Mucosa of rectum (tissue), 2 donors: ENCODE measurements at regions not wholly inside any gene's neighbourhood (a gene's known extent, or its start where the extent isn't known, plus 50 kb on each side); places are given as distances from the start of the nearest gene placed in this dataset.

Experiments
- H3K27ac ChIP-seq, 2 donors: one replicate each; pipeline ENCODE4 v1.7.0; 2013; ENCODE audit warnings: inconsistent platforms in 2 of 2, low read depth in 2 of 2, low read length in 2 of 2
- H3K27me3 ChIP-seq, 2 donors: one replicate each; pipeline ENCODE4 v1.7.0; 2013; ENCODE audit warnings: low read length in 2 of 2; ENCODE audit not compliant: control insufficient read depth in 2 of 2, insufficient read depth in 2 of 2
- H3K36me3 ChIP-seq, 2 donors: one replicate each; pipeline ENCODE4 v1.7.0; 2013; ENCODE audit warnings: low read length in 2 of 2; ENCODE audit not compliant: control insufficient read depth in 2 of 2, insufficient read depth in 2 of 2
- H3K4me1 ChIP-seq, 2 donors: one replicate each; pipeline ENCODE4 v1.7.0; 2013; ENCODE audit warnings: low read length in 2 of 2, mild to moderate bottlenecking in 1 of 2; ENCODE audit not compliant: control insufficient read depth in 2 of 2, insufficient read depth in 2 of 2
- H3K4me3 ChIP-seq, 2 donors: one replicate each; pipeline ENCODE4 v1.7.0; 2013; ENCODE audit warnings: low read length in 2 of 2
- H3K9ac ChIP-seq, 2 donors: one replicate each; pipeline ENCODE4 v1.7.0; 2013; ENCODE audit warnings: low read length in 2 of 2, low read depth in 1 of 2, mild to moderate bottlenecking in 1 of 2
- H3K9me3 ChIP-seq, 2 donors: one replicate each; pipeline ENCODE4 v1.7.0; 2013; ENCODE audit warnings: low read length in 2 of 2; ENCODE audit not compliant: control insufficient read depth in 2 of 2
- donor health status: healthy.
- donor health status: Normal muscosa, but diverticular disease.

DNA sequence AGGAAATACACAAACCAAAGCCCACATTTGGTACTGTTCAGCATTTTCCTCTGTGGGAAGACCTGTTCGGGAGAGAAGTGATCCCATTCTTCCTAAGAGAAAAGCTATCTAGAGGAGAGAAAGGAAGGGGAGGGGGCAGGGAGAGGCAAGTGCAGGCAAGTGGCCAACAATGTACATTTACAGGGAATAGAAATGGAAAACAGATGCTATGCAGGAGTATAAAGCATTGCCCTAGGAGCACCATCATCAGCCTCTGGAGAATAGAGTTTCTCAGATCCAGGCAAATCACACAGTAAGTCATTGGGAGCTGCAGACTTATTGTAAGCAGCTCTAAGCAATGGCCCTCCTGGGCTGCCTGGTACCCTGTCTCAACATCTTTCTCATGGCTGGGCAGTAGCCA lies 424.4 kb upstream of the AUTS2 start:
- no peaks in the 10 kb centered on the region for H3K9me3 ChIP-seq
- no peak overlapping the region for H3K9ac ChIP-seq
- no peaks in the 10 kb centered on the region for H3K27me3 ChIP-seq
- no peak overlapping the region for H3K4me3 ChIP-seq
- H3K36me3 ChIP-seq: no peaks in the 10 kb centered on the region
- no peak overlapping the region for H3K27ac ChIP-seq
- no peaks in the 10 kb centered on the region for H3K4me1 ChIP-seq

- Histone ChIP-seq H3K27me3 (no peaks in the 10 kb centered on the region), H3K9ac (no peak overlapping the region), H3K36me3 (no peaks in the 10 kb centered on the region), H3K4me1 (no peaks in the 10 kb centered on the region), H3K4me3 (no peak overlapping the region), H3K27ac (no peak overlapping the region), H3K9me3 (no peaks in the 10 kb centered on the region)
Measured at GRCh38 chr7:69176841-69177240, 421.4 kb upstream of the AUTS2 start.

GRCh38 chr7:69177461-69177861 lies 420.8 kb upstream of the AUTS2 start:
- H3K9me3 ChIP-seq: no peaks in the 10 kb centered on the region
- no peak overlapping the region for H3K27ac ChIP-seq
- H3K27me3 ChIP-seq: no peaks in the 10 kb centered on the region
- H3K36me3 ChIP-seq: no peaks in the 10 kb centered on the region
- no peak overlapping the region for H3K4me3 ChIP-seq
- H3K9ac ChIP-seq: no peak overlapping the region
- H3K4me1 ChIP-seq: no peaks in the 10 kb centered on the region

DNA sequence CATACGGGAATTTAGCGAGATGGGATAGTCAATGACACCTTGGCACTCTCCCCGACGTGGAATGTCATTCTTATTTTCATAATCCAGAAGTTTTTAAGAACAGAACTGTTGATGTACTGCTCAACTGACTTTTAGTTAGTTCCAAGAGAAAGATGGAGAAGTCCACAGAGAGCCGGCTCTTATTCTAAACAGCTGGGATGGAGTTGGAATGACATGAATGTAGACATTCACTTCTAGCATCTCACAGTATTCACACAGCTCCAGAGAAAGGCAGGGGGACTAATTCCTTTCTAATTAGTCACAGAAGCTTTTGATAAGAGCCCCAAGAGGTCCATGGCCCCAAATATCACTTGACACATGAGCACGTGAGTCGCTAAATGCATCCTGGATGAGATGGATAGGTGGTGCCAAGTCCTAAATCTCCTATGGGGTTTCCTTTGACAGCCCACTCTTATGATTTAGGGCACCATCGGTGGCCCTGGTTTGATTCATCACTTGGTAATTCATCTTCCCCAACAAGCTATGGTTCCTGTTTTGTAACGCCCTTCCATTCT lies 420.3 kb upstream of the AUTS2 start:
- Histone ChIP-seq H3K27ac (no peak overlapping the region), H3K36me3 (no peaks in the 10 kb centered on the region), H3K4me1 (no peaks in the 10 kb centered on the region), H3K9ac (no peak overlapping the region), H3K4me3 (no peak overlapping the region), H3K27me3 (no peaks in the 10 kb centered on the region), H3K9me3 (peaks cover 0 to 2% of the 10 kb centered on the region in 2 donors)

GRCh38 chr7:69180662-69181061 lies 417.6 kb upstream of the AUTS2 start:
- peaks cover 0 to 2% of the 10 kb centered on the region in 2 donors for H3K9me3 ChIP-seq
- H3K36me3 ChIP-seq: no peaks in the 10 kb centered on the region
- H3K27ac ChIP-seq: no peak overlapping the region
- H3K27me3 ChIP-seq: no peaks in the 10 kb centered on the region
- H3K4me1 ChIP-seq: no peaks in the 10 kb centered on the region
- H3K4me3 ChIP-seq: no peak overlapping the region
- no peak overlapping the region for H3K9ac ChIP-seq

- Histone ChIP-seq H3K27ac (no peak overlapping the region), H3K4me3 (no peak overlapping the region), H3K9ac (no peak overlapping the region), H3K36me3 (no peaks in the 10 kb centered on the region), H3K4me1 (no peaks in the 10 kb centered on the region), H3K27me3 (no peaks in the 10 kb centered on the region), H3K9me3 (peaks cover 0 to 2% of the 10 kb centered on the region in 2 donors)
Measured at GRCh38 chr7:69182596-69183467, 415.4 kb upstream of the AUTS2 start.

- no peak overlapping the region for H3K4me3 ChIP-seq
- H3K36me3 ChIP-seq: no peaks in the 10 kb centered on the region
- H3K4me1 ChIP-seq: no peaks in the 10 kb centered on the region
- no peaks in the 10 kb centered on the region for H3K27me3 ChIP-seq
- H3K27ac ChIP-seq: no peak overlapping the region
- H3K9ac ChIP-seq: no peak overlapping the region
- peaks cover 0 to 2% of the 10 kb centered on the region in 2 donors for H3K9me3 ChIP-seq
Measured at GRCh38 chr7:69184339-69184738, 413.9 kb upstream of the AUTS2 start.

DNA sequence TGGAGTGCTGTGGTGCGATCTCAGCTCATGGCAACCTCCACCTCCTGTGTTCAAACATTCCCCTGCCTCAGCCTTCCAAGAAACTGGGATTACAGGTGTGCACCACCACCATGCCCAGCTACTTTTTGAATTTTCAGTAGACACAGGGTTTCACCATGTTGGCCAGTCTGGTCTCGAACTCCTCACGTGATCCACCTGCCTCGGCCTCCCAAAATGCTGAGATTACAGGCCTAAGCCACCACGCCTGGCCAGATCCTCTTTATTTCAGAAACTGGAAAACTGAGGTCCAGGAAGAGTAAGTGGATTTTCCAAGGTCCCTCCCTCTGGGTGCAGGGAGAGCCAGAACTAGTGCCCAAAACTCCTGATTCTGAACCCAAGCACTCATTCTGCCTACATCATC lies 413.1 kb upstream of the AUTS2 start:
- no peak overlapping the region for H3K27ac ChIP-seq
- H3K36me3 ChIP-seq: no peaks in the 10 kb centered on the region
- no peaks in the 10 kb centered on the region for H3K4me1 ChIP-seq
- peaks cover 0 to 2% of the 10 kb centered on the region in 2 donors for H3K9me3 ChIP-seq
- H3K27me3 ChIP-seq: no peaks in the 10 kb centered on the region
- no peak overlapping the region for H3K4me3 ChIP-seq
- H3K9ac ChIP-seq: no peak overlapping the region

- Histone ChIP-seq H3K27ac (no peak overlapping the region), H3K4me3 (no peak overlapping the region), H3K4me1 (no peaks in the 10 kb centered on the region), H3K9me3 (peaks cover 0 to 2% of the 10 kb centered on the region in 2 donors), H3K36me3 (no peaks in the 10 kb centered on the region), H3K27me3 (no peaks in the 10 kb centered on the region), H3K9ac (no peak overlapping the region)
Measured at GRCh38 chr7:69186974-69187373, 411.3 kb upstream of the AUTS2 start.

GRCh38 chr7:69187824-69188333 lies 410.4 kb upstream of the AUTS2 start:
- no peaks in the 10 kb centered on the region for H3K4me1 ChIP-seq
- no peaks in the 10 kb centered on the region for H3K36me3 ChIP-seq
- H3K27me3 ChIP-seq: no peaks in the 10 kb centered on the region

More at GRCh38 chr7:69187824-69188333, 410.4 kb upstream of the AUTS2 start:
- Histone ChIP-seq H3K4me3 (no peak overlapping the region), H3K27ac (no peak overlapping the region), H3K9ac (no peak overlapping the region), H3K9me3 (peaks cover 0 to under 1% of the 10 kb centered on the region in 2 donors)
